Gastroesophageal sphincter (tissue), 4 donors: ENCODE measurements at regions not wholly inside any gene's neighbourhood (a gene's known extent, or its start where the extent isn't known, plus 50 kb on each side); places are given as distances from the start of the nearest gene placed in this dataset.

Experiments
- ATAC-seq: fragments of 150-250 bp; one replicate; pipeline ENCODE4 v1.9.1; 2016; ENCODE audit warnings: mild to moderate bottlenecking, moderate library complexity
- H3K27ac ChIP-seq, 4 donors: fragments of 200-600 bp; sonication (generic) in 3 of 4; 1 replicate in 3 of 4; 2 replicates in 1 of 4; pipeline ENCODE4 v1.5.1; 2016 to 2019
- H3K27me3 ChIP-seq: fragments of 200-600 bp; sonication (generic); one replicate; pipeline ENCODE4 v1.5.1; 2019
- H3K36me3 ChIP-seq, 2 donors: fragments of 200-600 bp; sonication (generic); one replicate each; pipeline ENCODE4 v1.5.1; 2019; ENCODE audit warnings: control low read depth in 1 of 2
- H3K4me1 ChIP-seq, 3 donors: fragments of 200-600 bp; sonication (generic); 1 replicate in 2 of 3; 2 replicates in 1 of 3; pipeline ENCODE4 v1.5.1; 2016 to 2019; ENCODE audit warnings: control low read depth in 2 of 3
- H3K4me3 ChIP-seq, 2 donors: fragments of 200-600 bp; sonication (generic); one replicate each; pipeline ENCODE4 v1.5.1; 2019; ENCODE audit warnings: mild to moderate bottlenecking in 1 of 2, moderate library complexity in 1 of 2
- H3K9me3 ChIP-seq, 3 donors: fragments of 200-600 bp; sonication (generic); one replicate each; pipeline ENCODE4 v1.5.1; 2017 to 2019; ENCODE audit warnings: control low read depth in 2 of 3
- EP300 ChIP-seq: sonication (generic); formaldehyde crosslinking; IDR thresholded peaks from one replicate; pipeline ENCODE4 v1.6.1; 2017; ENCODE audit warnings: antibody characterized with exemption, mild to moderate bottlenecking
- POLR2A ChIP-seq, 2 donors: fragments of 450-650 bp; IDR thresholded peaks; one replicate each; pipeline ENCODE4 v1.6.1; 2017; ENCODE audit warnings: antibody characterized with exemption in 2 of 2, mild to moderate bottlenecking in 2 of 2, moderate library complexity in 1 of 2
- POLR2AphosphoS5 ChIP-seq: sonication (generic); formaldehyde crosslinking; IDR thresholded peaks from one replicate; pipeline ENCODE4 v1.6.1; 2017; ENCODE audit warnings: antibody characterized with exemption
- WGBS, 2 donors: methylation state at CpG; one replicate each; pipeline ENCODE4 v1.1.5; 2018; ENCODE audit warnings: low coverage in 1 of 2; 5-methylcytosine and 5-hydroxymethylcytosine counted together
- TF ChIP-seq, protein P1 (sequence below), 4 experiments: fragments of 200-600 bp in 2 of 4; fragments of 450-650 bp in 2 of 4; sonication (generic) in 1 of 4; IDR thresholded peaks; one replicate each; pipeline ENCODE4 v1.5.1; 2017 to 2019; ENCODE audit warnings: antibody characterized with exemption in 4 of 4, mild to moderate bottlenecking in 2 of 4, moderate library complexity in 2 of 4

DNA sequence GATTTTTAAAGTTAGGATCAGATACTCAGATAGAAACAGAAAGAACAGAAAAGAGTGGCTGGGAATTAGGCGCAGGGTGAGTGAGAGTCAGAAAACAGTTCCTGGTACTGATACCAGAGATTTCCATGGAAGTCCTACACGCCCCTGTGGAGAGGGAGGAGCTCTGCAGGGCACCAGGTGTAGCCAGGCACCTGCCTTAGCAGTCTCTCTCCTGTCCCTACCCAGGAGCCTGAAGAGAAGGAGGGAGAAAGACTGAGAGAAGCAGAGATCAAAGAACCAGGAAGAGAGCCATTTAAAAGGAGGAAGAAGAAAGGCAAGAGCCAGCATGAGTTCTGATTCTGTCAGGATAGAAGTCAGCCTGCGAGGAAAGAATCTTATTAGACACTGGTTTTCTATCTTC lies 65.0 kb downstream of the CBLN1 start:
- no peaks in the 10 kb centered on the region for H3K36me3 ChIP-seq
- H3K4me3 ChIP-seq = no peak overlapping the region
- H3K27me3 ChIP-seq = peaks cover 11% of the 10 kb centered on the region
- H3K4me1 ChIP-seq = no peaks in the 10 kb centered on the region
- no peak overlapping the region for H3K27ac ChIP-seq
- no peak for TF ChIP-seq EP300
- TF ChIP-seq, protein P1, sequence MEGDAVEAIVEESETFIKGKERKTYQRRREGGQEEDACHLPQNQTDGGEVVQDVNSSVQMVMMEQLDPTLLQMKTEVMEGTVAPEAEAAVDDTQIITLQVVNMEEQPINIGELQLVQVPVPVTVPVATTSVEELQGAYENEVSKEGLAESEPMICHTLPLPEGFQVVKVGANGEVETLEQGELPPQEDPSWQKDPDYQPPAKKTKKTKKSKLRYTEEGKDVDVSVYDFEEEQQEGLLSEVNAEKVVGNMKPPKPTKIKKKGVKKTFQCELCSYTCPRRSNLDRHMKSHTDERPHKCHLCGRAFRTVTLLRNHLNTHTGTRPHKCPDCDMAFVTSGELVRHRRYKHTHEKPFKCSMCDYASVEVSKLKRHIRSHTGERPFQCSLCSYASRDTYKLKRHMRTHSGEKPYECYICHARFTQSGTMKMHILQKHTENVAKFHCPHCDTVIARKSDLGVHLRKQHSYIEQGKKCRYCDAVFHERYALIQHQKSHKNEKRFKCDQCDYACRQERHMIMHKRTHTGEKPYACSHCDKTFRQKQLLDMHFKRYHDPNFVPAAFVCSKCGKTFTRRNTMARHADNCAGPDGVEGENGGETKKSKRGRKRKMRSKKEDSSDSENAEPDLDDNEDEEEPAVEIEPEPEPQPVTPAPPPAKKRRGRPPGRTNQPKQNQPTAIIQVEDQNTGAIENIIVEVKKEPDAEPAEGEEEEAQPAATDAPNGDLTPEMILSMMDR (IDR thresholded peaks at IDR 0.05) = no peak
- WGBS, 2 donors = 45 to 49% methylated on average over 3 of the region's 3 CpGs
- no peak for ATAC-seq
- H3K9me3 ChIP-seq = no peaks in the 10 kb centered on the region

GRCh38 chr16:49213594-49213993 lies 68.0 kb downstream of the CBLN1 start:
- Histone ChIP-seq H3K9me3 (no peaks in the 10 kb centered on the region), H3K27ac (no peak overlapping the region), H3K27me3 (peaks cover 8% of the 10 kb centered on the region), H3K4me3 (no peak overlapping the region), H3K4me1 (no peaks in the 10 kb centered on the region), H3K36me3 (no peaks in the 10 kb centered on the region)
- TF ChIP-seq POLR2AphosphoS5 (no peak), EP300 (no peak), POLR2A (IDR thresholded peaks at IDR 0.05) (no peak)
- TF ChIP-seq, protein P1 (IDR thresholded peaks at IDR 0.05) = no peak
- ATAC-seq = no peak
- WGBS, 2 donors = 17 to 66% methylated on average over 3 of the region's 5 CpGs

DNA sequence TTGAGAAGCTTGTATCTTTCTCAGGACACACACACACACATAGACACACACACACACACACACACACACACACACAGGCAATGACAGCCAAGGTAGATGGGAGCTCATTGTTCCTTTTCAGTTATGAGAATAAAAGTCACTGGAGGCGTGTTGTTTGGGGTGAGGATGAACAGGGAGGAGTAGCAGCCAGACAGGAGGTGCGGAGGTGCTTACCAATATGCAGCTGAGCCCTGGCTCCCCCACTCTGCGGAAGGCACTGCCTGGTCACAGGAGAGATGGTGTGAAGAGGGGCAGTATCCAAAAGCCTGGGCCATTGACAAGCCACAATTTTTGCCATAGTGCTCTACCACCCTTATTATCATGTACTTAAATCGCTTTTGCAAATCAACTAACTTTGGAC lies 77.4 kb downstream of the CBLN1 start:
- Histone ChIP-seq H3K9me3 (no peaks in the 10 kb centered on the region), H3K4me1 (no peaks in the 10 kb centered on the region), H3K27ac (no peak overlapping the region), H3K36me3 (no peaks in the 10 kb centered on the region), H3K27me3 (no peaks in the 10 kb centered on the region), H3K4me3 (no peak overlapping the region)
- TF ChIP-seq POLR2A (IDR thresholded peaks at IDR 0.05) (no peak), EP300 (no peak), POLR2AphosphoS5 (no peak)
- TF ChIP-seq, protein P1 (IDR thresholded peaks at IDR 0.05) = no peak
- ATAC-seq = no peak
- WGBS, 2 donors = 82 to 83% methylated on average over 3 to 4 of the region's 4 CpGs

GRCh38 chr16:49203361-49203760 lies 78.3 kb downstream of the CBLN1 start:
- no peaks in the 10 kb centered on the region for H3K4me1 ChIP-seq
- H3K27ac ChIP-seq = no peak overlapping the region
- no peaks in the 10 kb centered on the region for H3K36me3 ChIP-seq
- WGBS, 2 donors = 8 to 33% methylated on average over 2 to 3 of the region's 3 CpGs
- ATAC-seq = no peak
- no peak overlapping the region for H3K4me3 ChIP-seq
- no peaks in the 10 kb centered on the region for H3K9me3 ChIP-seq
- no peaks in the 10 kb centered on the region for H3K27me3 ChIP-seq
- TF ChIP-seq, protein P1 (IDR thresholded peaks at IDR 0.05) = no peak
- TF ChIP-seq POLR2A (IDR thresholded peaks at IDR 0.05) = no peak
- TF ChIP-seq EP300 = no peak
- TF ChIP-seq POLR2AphosphoS5 = no peak

- TF ChIP-seq, protein P1 (IDR thresholded peaks at IDR 0.05) = no peak
- no peak for TF ChIP-seq EP300
- no peak for TF ChIP-seq POLR2AphosphoS5
- TF ChIP-seq POLR2A (IDR thresholded peaks at IDR 0.05) = no peak
- WGBS, 2 donors = 91 to 100% methylated on average over 1 of the region's 1 CpG
Measured at GRCh38 chr16:49201118-49201517, 80.5 kb downstream of the CBLN1 start.

More at GRCh38 chr16:49201118-49201517, 80.5 kb downstream of the CBLN1 start:
- Histone ChIP-seq H3K9me3 (no peaks in the 10 kb centered on the region), H3K27ac (no peak overlapping the region), H3K27me3 (no peaks in the 10 kb centered on the region), H3K4me1 (no peaks in the 10 kb centered on the region), H3K4me3 (no peak overlapping the region), H3K36me3 (no peaks in the 10 kb centered on the region)
- no peak for ATAC-seq
